ENCODE measurements at regions not wholly inside any gene's neighbourhood (a gene's known extent, or its start where the extent isn't known, plus 50 kb on each side); places are given as distances from the start of the nearest gene placed in this dataset.
"Not testable (repeated sequence)": the region's sequence is repeated elsewhere in the genome, so short reads cannot be mapped to it uniquely, and the experiment has no call there.

DNA sequence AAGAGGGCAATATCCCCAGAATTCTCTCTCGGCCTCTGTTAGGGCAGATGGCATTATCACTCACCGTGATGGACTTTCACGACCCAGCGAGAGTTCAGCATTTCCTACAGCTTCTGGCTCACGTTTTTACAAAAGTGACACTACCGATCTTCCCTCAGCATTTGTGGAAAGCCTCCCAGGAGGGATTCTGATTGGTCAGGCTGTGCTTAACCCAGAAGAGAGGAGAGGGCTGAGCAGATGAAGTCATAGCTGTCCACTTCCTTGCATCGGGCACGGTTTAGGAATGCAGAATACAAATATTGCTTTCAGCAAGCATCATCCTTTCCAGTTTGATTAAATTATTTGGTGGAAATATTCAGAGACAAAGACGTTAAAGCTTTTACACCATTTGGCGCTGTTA, 277.4 kb upstream of the MSX2 start:
- no peaks in the 10 kb centered on the region for H3K36me3 ChIP-seq

DNA sequence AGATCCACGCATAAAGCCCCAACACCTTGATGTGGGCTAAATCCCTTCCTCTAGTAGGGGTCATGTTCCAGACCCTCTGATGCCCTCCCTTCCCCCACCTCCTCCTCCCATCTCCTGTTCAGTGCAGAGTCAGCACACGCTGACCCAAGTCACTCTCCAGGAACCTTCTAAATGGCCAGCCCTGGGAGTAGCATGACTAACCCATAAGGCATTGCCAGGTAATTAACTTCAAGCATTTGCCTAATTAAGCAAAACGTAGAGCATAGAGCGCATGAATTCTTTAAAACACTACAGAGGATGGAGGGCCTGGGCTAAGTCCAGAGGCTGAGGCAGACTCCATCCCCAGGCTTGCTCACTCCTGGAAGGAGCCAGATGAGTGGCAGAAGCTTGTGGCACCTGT, 276.3 kb upstream of the MSX2 start:
- Histone ChIP-seq H3K4me1 (replicated peaks) (no peaks in the 10 kb centered on the region), H3K36me3 (no peaks in the 10 kb centered on the region), H3K9me3 (replicated peaks) (peaks cover 3% of the 10 kb centered on the region; the same call in 1 of the 2 replicates), H3K27ac (no peak overlapping the region), H3K4me3 (no peak overlapping the region), H3K27me3 (replicated peaks) (no peaks in the 10 kb centered on the region)
- DNase-seq (ENCODE audit: low read depth in 1 of 2, low spot score in 2 of 2): no peak

More for the DNA sequence above, 277.4 kb upstream of the MSX2 start:
- Histone ChIP-seq H3K4me1 (replicated peaks) (no peaks in the 10 kb centered on the region), H3K4me3 (no peak overlapping the region), H3K9me3 (replicated peaks) (peaks cover 3% of the 10 kb centered on the region; the same call in 1 of the 2 replicates), H3K27me3 (replicated peaks) (no peaks in the 10 kb centered on the region), H3K27ac (no peak overlapping the region)
- DNase-seq (ENCODE audit: low read depth in 1 of 2, low spot score in 2 of 2): no peak

DNA sequence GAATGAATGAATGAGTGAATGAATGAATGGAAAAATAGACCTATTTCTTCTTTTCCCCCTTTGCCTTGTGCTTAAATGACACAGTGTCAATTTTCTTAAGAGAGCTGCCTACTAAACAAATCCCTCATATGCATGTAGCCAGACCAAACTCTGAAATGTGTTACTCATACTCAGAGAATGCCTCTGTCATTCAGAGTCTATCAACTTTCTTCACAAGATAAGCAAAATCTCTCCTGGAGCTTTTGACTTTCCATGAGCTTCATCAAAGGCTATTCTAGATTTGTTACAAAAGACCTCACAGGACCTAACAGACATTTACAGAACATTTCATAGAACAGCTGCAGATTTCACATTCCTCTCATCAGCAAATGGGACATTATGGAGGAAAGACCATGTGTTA, 275.7 kb upstream of the MSX2 start:
- Histone ChIP-seq H3K36me3 (no peaks in the 10 kb centered on the region), H3K27me3 (replicated peaks) (no peaks in the 10 kb centered on the region), H3K27ac (no peak overlapping the region), H3K4me1 (replicated peaks) (no peaks in the 10 kb centered on the region), H3K4me3 (no peak overlapping the region), H3K9me3 (replicated peaks) (peaks cover 3% of the 10 kb centered on the region; the same call in 1 of the 2 replicates)
- no peak for DNase-seq (ENCODE audit: low read depth in 1 of 2, low spot score in 2 of 2)

DNA sequence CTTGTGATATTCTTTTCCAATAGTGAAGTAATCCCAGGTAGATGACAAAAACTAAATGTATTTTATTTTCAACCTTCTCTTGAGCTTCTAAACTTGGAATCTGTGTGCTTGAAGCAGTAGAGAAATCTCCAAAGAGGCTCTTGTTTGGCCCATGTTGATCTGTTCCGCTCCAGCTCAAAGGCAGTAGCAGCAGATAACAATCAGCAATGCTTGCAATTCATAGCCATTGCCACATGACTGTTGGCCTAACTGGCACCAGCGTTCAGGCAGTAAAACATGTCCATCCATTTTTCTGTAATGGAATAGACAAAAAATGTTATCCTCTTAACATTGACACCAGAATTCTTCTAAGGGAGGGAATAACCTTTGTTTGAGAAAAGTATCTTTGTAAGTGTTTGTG, 270.7 kb upstream of the MSX2 start:
- no peak overlapping the region for H3K4me3 ChIP-seq
- peaks cover 9% of the 10 kb centered on the region; the same call in 1 of the 2 replicates for H3K9me3 ChIP-seq (replicated peaks)
- H3K27ac ChIP-seq: no peak overlapping the region
- H3K27me3 ChIP-seq (replicated peaks): no peaks in the 10 kb centered on the region
- no peaks in the 10 kb centered on the region for H3K4me1 ChIP-seq (replicated peaks)
- no peaks in the 10 kb centered on the region for H3K36me3 ChIP-seq
- DNase-seq (ENCODE audit: low read depth in 1 of 2, low spot score in 2 of 2): no peak

DNA sequence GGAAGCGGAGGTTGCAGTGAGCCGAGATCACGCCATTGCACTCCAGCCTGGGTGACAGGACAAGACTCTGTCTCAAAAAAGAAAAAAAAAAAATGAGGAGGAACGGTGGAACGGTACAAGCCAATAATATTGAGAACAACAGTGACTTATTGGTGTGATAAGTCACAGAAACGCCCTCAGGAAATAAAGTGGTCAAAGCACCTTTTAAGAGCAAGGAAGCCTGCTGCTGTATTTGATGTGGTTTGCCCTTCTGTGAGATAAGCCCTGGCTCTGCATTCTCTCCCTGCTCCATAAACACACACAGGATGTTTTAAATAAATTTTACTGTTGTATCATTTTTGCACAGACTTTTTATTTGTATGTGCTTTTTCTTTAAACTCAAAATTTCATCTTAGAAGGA, 269.9 kb upstream of the MSX2 start:
- peaks cover 9% of the 10 kb centered on the region; the same call in 1 of the 2 replicates for H3K9me3 ChIP-seq (replicated peaks)
- no peak for DNase-seq (ENCODE audit: low read depth in 1 of 2, low spot score in 2 of 2)
- H3K36me3 ChIP-seq: no peaks in the 10 kb centered on the region
- peaks cover 3% of the 10 kb centered on the region for H3K4me1 ChIP-seq (replicated peaks)
- H3K27ac ChIP-seq: no peak overlapping the region
- no peak overlapping the region for H3K4me3 ChIP-seq
- no peaks in the 10 kb centered on the region for H3K27me3 ChIP-seq (replicated peaks)

DNA sequence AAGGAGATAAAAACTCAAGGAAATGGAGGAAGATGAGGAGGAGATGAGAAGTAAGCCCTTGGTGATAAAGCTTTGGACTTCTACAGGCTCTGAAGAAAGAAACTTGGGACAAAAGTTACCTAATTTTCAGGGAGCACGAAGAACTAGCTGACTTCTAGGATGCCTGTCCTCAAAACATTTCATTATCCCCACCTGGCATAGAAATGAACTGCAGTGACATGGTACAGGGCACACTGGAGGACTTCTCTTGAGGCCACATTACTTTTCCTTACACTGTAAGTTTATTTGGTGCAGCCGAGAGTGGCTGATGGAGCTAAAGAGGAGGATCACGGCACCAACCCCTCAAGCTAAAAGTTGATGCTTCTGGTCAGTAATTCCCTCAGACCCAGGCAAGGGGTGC, 269.5 kb upstream of the MSX2 start:
- no peak for DNase-seq (ENCODE audit: low read depth in 1 of 2, low spot score in 2 of 2)
- Histone ChIP-seq H3K27me3 (replicated peaks) (no peaks in the 10 kb centered on the region), H3K27ac (no peak overlapping the region), H3K4me1 (replicated peaks) (peaks cover 7% of the 10 kb centered on the region), H3K36me3 (no peaks in the 10 kb centered on the region), H3K9me3 (replicated peaks) (peaks cover 7% of the 10 kb centered on the region; the same call in 1 of the 2 replicates), H3K4me3 (no peak overlapping the region)

DNA sequence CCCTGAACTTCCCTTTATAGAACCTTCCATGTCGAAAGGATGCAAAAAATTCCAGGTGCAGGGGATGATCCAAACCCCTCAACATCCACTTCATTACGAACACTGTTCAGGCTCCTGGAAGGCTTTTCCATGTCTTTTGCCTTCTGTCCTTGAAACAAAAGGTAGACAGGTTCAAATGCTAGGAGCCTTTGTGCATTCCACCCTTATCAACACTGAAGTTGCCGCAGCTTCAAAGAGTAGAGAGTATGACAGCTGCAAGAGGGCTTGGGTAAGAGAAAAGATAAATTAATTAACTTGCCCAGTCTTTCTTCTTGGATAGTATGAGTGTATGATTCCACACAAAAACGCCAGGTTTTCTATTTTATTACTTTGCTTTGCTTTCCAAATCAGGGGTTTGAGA, 269.1 kb upstream of the MSX2 start:
- Histone ChIP-seq H3K4me1 (replicated peaks) (peaks cover 10% of the 10 kb centered on the region), H3K9me3 (replicated peaks) (peaks cover 6% of the 10 kb centered on the region; the same call in 1 of the 2 replicates), H3K27ac (no peak overlapping the region), H3K36me3 (no peaks in the 10 kb centered on the region), H3K27me3 (replicated peaks) (no peaks in the 10 kb centered on the region), H3K4me3 (no peak overlapping the region)
- DNase-seq (ENCODE audit: low read depth in 1 of 2, low spot score in 2 of 2): no peak

DNA sequence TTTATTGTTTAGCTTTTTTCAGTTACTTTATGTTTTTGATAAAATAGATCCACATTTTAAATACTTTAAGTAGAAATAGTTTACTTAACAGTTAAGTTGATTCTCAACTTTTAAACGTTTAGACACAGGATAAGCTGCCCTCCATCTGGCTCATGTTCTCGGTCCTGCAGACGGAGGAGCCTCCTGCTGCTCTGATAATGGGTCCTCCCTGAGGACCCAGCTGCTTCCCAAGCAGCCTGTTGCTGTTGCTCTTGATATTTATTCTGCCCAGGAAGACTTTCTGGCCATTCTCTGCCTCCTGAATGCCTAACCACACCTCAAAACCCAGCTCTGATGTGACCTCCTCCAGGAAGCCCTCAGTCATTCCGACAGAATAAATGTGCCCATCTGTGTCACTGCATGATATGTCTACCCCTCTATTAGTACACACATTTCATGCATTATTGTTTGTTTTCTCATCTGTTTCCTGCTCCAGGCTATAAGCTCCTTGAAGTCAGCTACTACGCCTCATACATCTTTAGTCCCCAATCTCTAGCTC, 267.2 kb upstream of the MSX2 start:
- Histone ChIP-seq H3K27ac (no peak overlapping the region), H3K4me3 (no peak overlapping the region), H3K36me3 (no peaks in the 10 kb centered on the region)

DNA sequence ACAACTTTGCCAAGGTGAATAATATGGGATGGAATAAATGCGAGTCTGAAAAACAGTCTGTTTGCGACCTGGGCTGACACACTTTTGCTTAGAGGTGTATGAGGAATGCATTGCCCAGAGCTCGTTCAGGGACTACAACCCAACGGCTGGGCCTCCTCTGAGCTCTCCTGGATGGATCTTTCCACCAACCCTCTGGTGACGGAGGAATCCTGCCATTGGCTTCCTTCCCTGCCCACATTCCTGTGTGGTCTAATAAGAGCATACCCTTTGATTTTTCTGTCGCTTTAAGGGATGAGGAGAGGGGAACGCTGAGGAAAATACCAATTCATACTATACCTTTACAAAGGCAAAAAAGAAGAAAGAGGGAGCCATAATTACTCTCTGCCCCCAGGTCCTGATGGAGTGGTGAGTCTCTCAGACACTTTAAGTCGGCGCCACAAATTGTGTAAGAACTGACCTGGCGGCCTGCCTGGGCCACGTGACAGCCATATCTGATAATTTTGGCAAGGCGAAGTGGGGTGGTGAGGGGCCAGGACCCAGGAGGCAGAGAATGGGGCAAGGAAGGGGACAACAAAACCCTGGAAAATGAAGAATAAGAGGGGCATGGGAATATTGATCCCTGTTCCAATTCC, 265.2 kb upstream of the MSX2 start:
- Histone ChIP-seq H3K4me1 (replicated peaks) (peaks cover 10% of the 10 kb centered on the region), H3K36me3 (no peaks in the 10 kb centered on the region), H3K27me3 (replicated peaks) (no peaks in the 10 kb centered on the region), H3K27ac (no peak overlapping the region), H3K9me3 (replicated peaks) (peaks cover 6% of the 10 kb centered on the region), H3K4me3 (no peak overlapping the region)
- DNase-seq (ENCODE audit: low read depth in 1 of 2, low spot score in 2 of 2): no peak

More for the DNA sequence above, 267.2 kb upstream of the MSX2 start:
- DNase-seq (ENCODE audit: low read depth in 1 of 2, low spot score in 2 of 2): no peak
- Histone ChIP-seq H3K9me3 (replicated peaks) (peaks cover 6% of the 10 kb centered on the region), H3K27me3 (replicated peaks) (no peaks in the 10 kb centered on the region), H3K4me1 (replicated peaks) (peaks cover 10% of the 10 kb centered on the region)

DNA sequence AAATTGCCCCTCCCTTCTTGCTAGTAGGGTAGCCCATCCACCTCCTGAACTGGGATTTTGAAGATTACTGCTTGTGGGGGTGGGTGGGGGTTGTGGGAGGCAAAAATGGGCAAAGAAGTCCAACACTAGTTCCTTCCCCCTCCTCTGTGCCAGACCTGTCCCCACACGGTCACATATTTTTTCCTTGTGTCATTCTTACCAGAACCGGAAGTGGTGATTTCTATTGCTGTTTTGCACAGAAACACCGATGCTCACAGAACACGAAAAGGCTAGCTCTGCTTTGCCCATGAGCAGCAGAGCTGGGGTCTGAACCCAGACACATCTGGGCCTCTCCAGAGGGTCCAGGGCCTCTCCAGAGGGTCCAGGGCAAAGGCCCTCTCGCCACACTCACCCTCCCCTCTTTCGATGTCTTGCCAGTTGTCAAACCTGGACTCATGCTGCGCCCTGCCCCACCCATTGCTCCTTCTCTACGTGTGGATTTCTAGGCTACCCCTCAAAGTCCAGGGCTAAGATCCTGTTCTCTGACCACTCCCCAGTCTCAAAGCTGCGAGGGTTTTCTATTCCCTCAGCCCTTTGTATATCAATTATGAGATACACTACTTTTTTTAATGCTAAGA, 264.4 kb upstream of the MSX2 start:
- H3K27ac ChIP-seq: no peak overlapping the region
- H3K36me3 ChIP-seq: no peaks in the 10 kb centered on the region
- H3K9me3 ChIP-seq (replicated peaks): peaks cover 8% of the 10 kb centered on the region
- H3K27me3 ChIP-seq (replicated peaks): no peaks in the 10 kb centered on the region
- no peak overlapping the region for H3K4me3 ChIP-seq
- peaks cover 10% of the 10 kb centered on the region for H3K4me1 ChIP-seq (replicated peaks)
- DNase-seq (ENCODE audit: low read depth in 1 of 2, low spot score in 2 of 2): no peak

DNA sequence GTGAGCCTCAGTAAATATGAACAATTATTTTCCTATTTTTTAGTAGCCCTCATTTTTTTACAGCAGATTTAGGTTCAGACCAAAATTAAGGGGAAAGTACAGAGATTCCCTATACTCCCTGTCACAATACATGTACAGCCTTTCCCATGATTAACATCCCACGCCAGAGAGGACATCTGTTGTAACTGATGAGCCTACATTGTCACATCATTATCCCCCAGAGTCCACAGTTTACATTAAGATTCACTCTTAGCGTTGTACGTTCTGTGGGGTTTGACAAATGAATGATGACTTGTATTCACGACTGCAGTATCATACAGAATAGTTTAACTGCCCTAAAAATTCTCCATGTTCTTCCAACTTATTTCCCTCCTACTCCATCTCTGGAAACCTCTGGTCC, 262.3 kb upstream of the MSX2 start:
- peaks cover 10% of the 10 kb centered on the region for H3K4me1 ChIP-seq (replicated peaks)
- H3K36me3 ChIP-seq: no peaks in the 10 kb centered on the region
- H3K27me3 ChIP-seq (replicated peaks): no peaks in the 10 kb centered on the region
- no peak for DNase-seq (ENCODE audit: low read depth in 1 of 2, low spot score in 2 of 2)
- H3K27ac ChIP-seq: no peak overlapping the region
- peaks cover 6% of the 10 kb centered on the region for H3K9me3 ChIP-seq (replicated peaks)
- H3K4me3 ChIP-seq: no peak overlapping the region

DNA sequence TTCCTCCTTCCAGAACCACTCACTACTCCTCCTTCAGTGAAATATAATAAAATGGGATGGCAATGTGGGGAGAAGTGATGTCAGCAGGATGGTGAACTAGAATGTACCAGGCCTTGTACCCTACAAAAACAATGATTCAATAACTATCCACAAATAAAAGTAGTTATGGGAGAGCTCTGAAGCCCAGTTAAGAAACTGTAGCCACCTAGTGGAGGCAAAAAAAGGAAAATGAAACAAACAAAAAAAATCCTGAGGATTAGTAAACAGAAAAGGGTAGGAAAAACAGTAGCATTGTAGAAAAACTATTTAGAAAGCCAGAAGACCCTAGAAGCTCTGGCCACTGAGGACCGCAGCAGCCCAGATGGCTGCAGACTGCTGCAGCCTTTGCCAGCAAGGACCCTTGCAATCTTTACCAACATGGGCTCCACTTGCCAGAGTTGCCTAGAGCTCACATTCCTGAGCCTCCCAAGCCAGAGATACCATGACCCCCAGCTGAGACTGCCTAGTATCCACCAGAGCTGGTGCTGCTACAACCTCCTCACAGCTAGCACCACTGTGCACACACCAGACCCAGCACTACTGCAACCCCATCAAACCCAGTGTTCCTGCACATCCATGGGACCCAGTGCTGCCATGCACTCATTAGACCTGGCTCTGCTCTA, 259.7 kb upstream of the MSX2 start:
- Histone ChIP-seq H3K4me3 (no peak overlapping the region), H3K9me3 (replicated peaks) (peaks cover 6% of the 10 kb centered on the region), H3K27me3 (replicated peaks) (no peaks in the 10 kb centered on the region), H3K27ac (no peak overlapping the region), H3K4me1 (replicated peaks) (peaks cover 6% of the 10 kb centered on the region), H3K36me3 (no peaks in the 10 kb centered on the region)
- DNase-seq (ENCODE audit: low read depth in 1 of 2, low spot score in 2 of 2): no peak

DNA sequence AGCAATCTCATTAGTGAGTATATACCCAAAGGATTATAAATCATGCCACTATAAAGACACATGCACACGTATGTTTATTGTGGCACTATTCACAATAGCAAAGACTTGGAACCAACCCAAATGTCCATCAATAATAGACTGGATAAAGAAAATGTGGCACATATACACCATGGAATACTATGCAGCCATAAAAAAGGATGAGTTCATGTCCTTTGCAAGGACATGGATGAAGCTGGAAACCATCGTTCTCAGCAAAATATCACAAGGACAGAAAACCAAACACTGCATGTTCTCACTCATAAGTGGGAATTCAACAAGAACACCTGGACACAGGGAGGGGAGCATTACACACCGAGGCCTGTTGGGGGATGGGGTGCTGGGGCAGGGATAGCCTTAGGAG, 252.9 kb upstream of the MSX2 start:
- H3K27me3 ChIP-seq (replicated peaks); H3K4me1 ChIP-seq (replicated peaks); H3K27ac ChIP-seq; DNase-seq (ENCODE audit: low read depth in 1 of 2, low spot score in 2 of 2); H3K9me3 ChIP-seq (replicated peaks); H3K36me3 ChIP-seq; H3K4me3 ChIP-seq: not testable (repeated sequence)

DNA sequence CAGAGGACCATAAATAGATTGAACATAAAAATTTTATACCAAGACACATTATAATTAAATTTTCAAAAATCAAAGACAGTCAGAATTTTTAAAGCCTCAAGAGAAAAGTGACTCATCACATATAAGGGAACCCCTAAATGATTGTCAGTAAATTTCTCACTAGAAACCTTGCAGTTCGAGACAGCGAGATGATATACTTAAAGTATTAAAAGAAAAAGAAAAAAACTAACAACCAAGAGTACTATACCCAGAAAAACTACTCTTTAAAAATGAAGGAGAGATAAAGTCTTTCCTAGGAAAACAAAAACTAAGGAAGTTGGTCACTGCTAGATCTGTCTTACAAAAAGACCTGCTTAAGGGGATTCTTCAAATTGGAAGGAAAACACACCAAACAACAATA, 251.4 kb upstream of the MSX2 start:
- H3K4me1 ChIP-seq (replicated peaks): no peaks in the 10 kb centered on the region
- no peak overlapping the region for H3K4me3 ChIP-seq
- DNase-seq (ENCODE audit: low read depth in 1 of 2, low spot score in 2 of 2): no peak
- no peak overlapping the region for H3K27ac ChIP-seq
- H3K36me3 ChIP-seq: no peaks in the 10 kb centered on the region
- H3K9me3 ChIP-seq (replicated peaks): 0 out of 2 replicates have a peak, but pooled peaks cover 4% of the 10 kb centered on the region
- no peaks in the 10 kb centered on the region for H3K27me3 ChIP-seq (replicated peaks)

Measured in SJSA1 (cell line).